ENCODE measurements at regions not wholly inside any gene's neighbourhood (a gene's known extent, or its start where the extent isn't known, plus 50 kb on each side); places are given as distances from the start of the nearest gene placed in this dataset.

GRCh38 chr1:30572192-30572591, 151.2 kb downstream of the MATN1 start:
- Histone ChIP-seq H3K9me3 (peaks cover 0 to 5% (median 0%) of the 10 kb centered on the region in 11 donors), H3K36me3 (no peaks in the 10 kb centered on the region), H3K27me3 (peaks cover 0 to 10% (median 0%) of the 10 kb centered on the region in 7 donors), H3K4me1 (no peaks in the 10 kb centered on the region), H3K27ac (no peak overlapping the region), H3K4me3 (no peak overlapping the region)
- intact Hi-C loops (cut with DNase I): no loop called here
- ATAC-seq: peak in 6 of 8 donors; percentile 51 to 78 (median 75)
- TF ChIP-seq, protein P1, sequence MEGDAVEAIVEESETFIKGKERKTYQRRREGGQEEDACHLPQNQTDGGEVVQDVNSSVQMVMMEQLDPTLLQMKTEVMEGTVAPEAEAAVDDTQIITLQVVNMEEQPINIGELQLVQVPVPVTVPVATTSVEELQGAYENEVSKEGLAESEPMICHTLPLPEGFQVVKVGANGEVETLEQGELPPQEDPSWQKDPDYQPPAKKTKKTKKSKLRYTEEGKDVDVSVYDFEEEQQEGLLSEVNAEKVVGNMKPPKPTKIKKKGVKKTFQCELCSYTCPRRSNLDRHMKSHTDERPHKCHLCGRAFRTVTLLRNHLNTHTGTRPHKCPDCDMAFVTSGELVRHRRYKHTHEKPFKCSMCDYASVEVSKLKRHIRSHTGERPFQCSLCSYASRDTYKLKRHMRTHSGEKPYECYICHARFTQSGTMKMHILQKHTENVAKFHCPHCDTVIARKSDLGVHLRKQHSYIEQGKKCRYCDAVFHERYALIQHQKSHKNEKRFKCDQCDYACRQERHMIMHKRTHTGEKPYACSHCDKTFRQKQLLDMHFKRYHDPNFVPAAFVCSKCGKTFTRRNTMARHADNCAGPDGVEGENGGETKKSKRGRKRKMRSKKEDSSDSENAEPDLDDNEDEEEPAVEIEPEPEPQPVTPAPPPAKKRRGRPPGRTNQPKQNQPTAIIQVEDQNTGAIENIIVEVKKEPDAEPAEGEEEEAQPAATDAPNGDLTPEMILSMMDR (IDR thresholded peaks at IDR 0.05): peak in 7 of 9 donors; percentile 8 to 45 (median 19)
- DNase-seq: no peak

DNA sequence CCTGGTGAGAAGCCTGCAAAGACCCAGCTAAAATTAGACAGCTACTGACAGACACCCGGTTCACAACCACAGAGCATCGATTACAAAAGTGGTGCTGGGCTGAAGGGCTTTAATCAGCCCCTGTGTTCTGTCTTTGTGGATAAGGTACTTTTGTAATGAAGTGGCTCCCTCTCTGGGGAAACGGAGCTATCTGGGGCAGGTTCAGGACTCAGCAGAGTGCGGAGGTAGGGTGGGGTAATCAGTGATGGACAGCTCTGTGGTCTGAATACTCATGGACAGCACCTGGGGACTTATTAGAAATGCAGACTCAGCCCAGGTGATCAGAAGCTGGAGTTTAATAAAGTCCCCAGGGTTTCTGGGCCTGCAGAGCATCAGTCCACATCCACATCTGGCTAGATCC, 152.0 kb downstream of the MATN1 start:
- no peaks in the 10 kb centered on the region for H3K4me1 ChIP-seq
- TF ChIP-seq, protein P1 (IDR thresholded peaks at IDR 0.05): no peak
- DNase-seq (no peak), ATAC-seq (peak in 2 of 8 donors; percentile 23 to 46)
- H3K27ac ChIP-seq: no peak overlapping the region
- WGBS, 2 donors: 42 to 43% methylated on average over 4 of the region's 4 CpGs
- peaks cover 0 to 5% (median 0%) of the 10 kb centered on the region in 11 donors for H3K9me3 ChIP-seq
- intact Hi-C loops (cut with DNase I): no loop called here
- H3K27me3 ChIP-seq: peaks cover 0 to 5% (median 0%) of the 10 kb centered on the region in 7 donors
- H3K4me3 ChIP-seq: no peak overlapping the region
- H3K36me3 ChIP-seq: no peaks in the 10 kb centered on the region

DNA sequence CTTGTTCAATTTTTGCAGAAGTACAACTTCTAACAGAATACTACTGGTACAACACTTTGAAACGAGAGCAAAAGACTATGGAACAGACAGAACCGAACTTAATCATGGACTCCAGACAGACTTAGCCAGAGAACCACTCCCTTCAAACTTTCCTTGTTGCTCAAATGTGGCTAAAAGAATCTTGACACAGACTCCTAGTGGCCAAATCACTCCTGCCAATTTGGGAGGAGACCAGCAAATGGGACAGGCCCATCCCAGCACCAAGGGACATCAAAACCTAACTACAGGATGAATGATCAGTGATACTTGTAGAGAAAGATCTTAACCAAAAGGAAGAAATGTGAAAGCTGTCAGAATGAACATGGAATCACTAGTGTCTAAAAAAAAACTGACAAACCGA, 154.0 kb downstream of the MATN1 start:
- Histone ChIP-seq H3K4me3 (no peak overlapping the region), H3K27ac (no peak overlapping the region), H3K27me3 (peaks cover 0 to 5% (median 0%) of the 10 kb centered on the region in 7 donors), H3K4me1 (no peaks in the 10 kb centered on the region), H3K9me3 (peaks cover 0 to 17% (median 4%) of the 10 kb centered on the region in 11 donors), H3K36me3 (no peaks in the 10 kb centered on the region)
- intact Hi-C loops (cut with DNase I): no loop called here
- ATAC-seq (no peak), DNase-seq (no peak)
- WGBS, 2 donors: 71 to 88% methylated on average over 3 of the region's 3 CpGs
- TF ChIP-seq, protein P1 (IDR thresholded peaks at IDR 0.05): no peak

GRCh38 chr1:30562559-30562958, 160.8 kb downstream of the MATN1 start:
- peaks cover 0 to 3% (median 0%) of the 10 kb centered on the region in 7 donors for H3K27me3 ChIP-seq
- H3K27ac ChIP-seq: no peak overlapping the region
- intact Hi-C loops (cut with DNase I): no loop called here
- TF ChIP-seq, protein P1 (IDR thresholded peaks at IDR 0.05): no peak
- H3K4me3 ChIP-seq: no peak overlapping the region
- no peaks in the 10 kb centered on the region for H3K36me3 ChIP-seq
- H3K9me3 ChIP-seq: peaks cover 0 to 78% (median 19%) of the 10 kb centered on the region in 11 donors
- ATAC-seq (peak in 2 of 8 donors; percentile 69 to 81), DNase-seq (no peak)
- no peaks in the 10 kb centered on the region for H3K4me1 ChIP-seq

Measured in heart right ventricle (tissue), 16 donors.